Panc1 (cell line): ENCODE measurements at regions not wholly inside any gene's neighbourhood (a gene's known extent, or its start where the extent isn't known, plus 50 kb on each side); places are given as distances from the start of the nearest gene placed in this dataset.

ENCODE experiments used
- CTCF ChIP-seq: fragments of 450-650 bp; IDR thresholded peaks from 2 replicates; pipeline ENCODE4 v1.5.1; 2017; ENCODE audit warnings: mild to moderate bottlenecking
- POLR2AphosphoS5 ChIP-seq: IDR thresholded peaks from 2 replicates; pipeline ENCODE4 v1.6.1; 2012; ENCODE audit warnings: mild to moderate bottlenecking, low read depth, low read length, moderate library complexity
- TCF7L2 ChIP-seq: IDR thresholded peaks from 2 replicates; pipeline ENCODE4 v1.6.1; 2011; ENCODE audit warnings: mild to moderate bottlenecking, low read depth, low read length, inconsistent platforms
- TF ChIP-seq, protein P1 (sequence below), 2 experiments: IDR thresholded peaks; 2 replicates each; pipeline ENCODE4 v1.6.1; 2011 to 2012; ENCODE audit warnings: low read depth in 2 of 2, control low read depth in 1 of 2, low read length in 1 of 2, mild to moderate bottlenecking in 1 of 2, moderate library complexity in 1 of 2; ENCODE audit not compliant: insufficient read depth in 1 of 2

DNA sequence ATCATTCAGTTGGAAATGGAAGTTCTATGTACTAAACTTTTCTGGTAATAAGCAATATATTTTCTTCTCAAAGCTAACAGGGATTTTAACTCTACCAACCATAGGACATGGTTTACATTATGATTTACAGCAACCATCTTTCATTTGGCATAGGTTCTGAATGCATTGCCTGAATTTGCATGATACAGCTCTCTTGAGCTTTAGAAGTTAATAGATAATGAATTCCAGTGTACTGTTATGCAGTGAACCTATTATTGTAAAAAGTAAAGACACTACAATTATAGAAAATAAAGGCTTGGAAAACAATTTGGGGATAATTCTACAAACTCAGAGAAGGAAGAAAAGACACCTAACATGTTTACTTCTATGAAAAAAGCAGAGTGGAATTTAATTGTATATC lies 182.0 kb downstream of the GRB14 start:
- TF ChIP-seq CTCF: no peak
- TF ChIP-seq POLR2AphosphoS5: no peak
- no peak for TF ChIP-seq TCF7L2
- TF ChIP-seq, protein P1, sequence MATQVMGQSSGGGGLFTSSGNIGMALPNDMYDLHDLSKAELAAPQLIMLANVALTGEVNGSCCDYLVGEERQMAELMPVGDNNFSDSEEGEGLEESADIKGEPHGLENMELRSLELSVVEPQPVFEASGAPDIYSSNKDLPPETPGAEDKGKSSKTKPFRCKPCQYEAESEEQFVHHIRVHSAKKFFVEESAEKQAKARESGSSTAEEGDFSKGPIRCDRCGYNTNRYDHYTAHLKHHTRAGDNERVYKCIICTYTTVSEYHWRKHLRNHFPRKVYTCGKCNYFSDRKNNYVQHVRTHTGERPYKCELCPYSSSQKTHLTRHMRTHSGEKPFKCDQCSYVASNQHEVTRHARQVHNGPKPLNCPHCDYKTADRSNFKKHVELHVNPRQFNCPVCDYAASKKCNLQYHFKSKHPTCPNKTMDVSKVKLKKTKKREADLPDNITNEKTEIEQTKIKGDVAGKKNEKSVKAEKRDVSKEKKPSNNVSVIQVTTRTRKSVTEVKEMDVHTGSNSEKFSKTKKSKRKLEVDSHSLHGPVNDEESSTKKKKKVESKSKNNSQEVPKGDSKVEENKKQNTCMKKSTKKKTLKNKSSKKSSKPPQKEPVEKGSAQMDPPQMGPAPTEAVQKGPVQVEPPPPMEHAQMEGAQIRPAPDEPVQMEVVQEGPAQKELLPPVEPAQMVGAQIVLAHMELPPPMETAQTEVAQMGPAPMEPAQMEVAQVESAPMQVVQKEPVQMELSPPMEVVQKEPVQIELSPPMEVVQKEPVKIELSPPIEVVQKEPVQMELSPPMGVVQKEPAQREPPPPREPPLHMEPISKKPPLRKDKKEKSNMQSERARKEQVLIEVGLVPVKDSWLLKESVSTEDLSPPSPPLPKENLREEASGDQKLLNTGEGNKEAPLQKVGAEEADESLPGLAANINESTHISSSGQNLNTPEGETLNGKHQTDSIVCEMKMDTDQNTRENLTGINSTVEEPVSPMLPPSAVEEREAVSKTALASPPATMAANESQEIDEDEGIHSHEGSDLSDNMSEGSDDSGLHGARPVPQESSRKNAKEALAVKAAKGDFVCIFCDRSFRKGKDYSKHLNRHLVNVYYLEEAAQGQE (IDR thresholded peaks at IDR 0.05; ENCODE audit: insufficient read depth in 1 of 2, low read depth in 2 of 2, low read length in 1 of 2): no peak
